Stimulated activated CD4-positive, alpha-beta T cell treated with anti-CD3 and anti-CD28 coated beads, Interleukin-12 subunit alpha, Interleukin-12 subunit beta, amount 100 ng/mL, for 4 hours (primary cell): ENCODE measurements at regions not wholly inside any gene's neighbourhood (a gene's known extent, or its start where the extent isn't known, plus 50 kb on each side); places are given as distances from the start of the nearest gene placed in this dataset.
A peak's percentile ranks its signal among the peaks of the same experiment; 100 is the strongest.
"Not testable (repeated sequence)": the region's sequence is repeated elsewhere in the genome, so short reads cannot be mapped to it uniquely, and the experiment has no call there.

Source experiments
- DNase-seq: peaks from one replicate; pipeline ENCODE4 v3.0.0-alpha.2; 2020

DNA sequence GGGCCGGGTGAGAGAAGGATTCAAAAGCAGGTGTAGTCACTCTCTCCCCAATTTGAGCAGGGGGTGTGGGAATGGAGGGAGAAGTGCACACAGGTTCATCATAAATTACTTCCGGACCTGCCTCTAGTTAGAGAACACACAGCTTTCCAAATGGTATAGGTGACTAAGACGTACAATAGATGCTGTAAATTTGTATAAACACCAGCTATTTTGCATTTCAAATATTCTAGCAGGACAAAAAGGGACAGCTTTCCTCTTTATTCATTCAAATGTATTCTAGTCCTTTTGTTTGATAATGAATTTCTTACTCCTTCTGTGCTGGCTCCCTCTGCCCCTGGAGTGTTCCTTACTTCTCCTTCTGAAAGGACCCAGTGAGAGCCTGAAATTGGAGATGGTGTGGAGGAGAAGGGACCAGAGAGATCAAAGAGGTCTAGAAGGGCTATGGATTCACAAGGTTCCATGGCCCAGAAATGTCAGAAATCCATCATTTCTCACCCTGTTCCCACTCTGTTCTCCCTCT, 53.2 kb upstream of the SH3BP4 start:
- DNase-seq = no peak

DNA sequence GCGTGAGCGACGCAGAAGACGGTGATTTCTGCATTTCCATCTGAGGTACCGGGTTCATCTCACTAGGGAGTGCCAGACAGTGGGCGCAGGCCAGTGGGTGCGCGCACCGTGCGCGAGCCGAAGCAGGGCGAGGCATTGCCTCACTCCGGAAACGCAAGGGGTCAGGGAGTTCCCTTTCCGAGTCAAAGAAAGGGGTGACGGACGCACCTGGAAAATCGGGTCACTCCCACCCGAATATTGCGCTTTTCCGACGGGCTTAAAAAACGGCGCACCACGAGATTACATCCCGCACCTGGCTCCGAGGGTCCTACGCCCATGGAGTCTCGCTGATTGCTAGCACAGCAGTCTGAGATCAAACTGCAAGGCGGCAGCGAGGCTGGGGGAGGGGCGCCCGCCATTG, 63.4 kb upstream of the SH3BP4 start:
- DNase-seq = not testable (repeated sequence)

DNA sequence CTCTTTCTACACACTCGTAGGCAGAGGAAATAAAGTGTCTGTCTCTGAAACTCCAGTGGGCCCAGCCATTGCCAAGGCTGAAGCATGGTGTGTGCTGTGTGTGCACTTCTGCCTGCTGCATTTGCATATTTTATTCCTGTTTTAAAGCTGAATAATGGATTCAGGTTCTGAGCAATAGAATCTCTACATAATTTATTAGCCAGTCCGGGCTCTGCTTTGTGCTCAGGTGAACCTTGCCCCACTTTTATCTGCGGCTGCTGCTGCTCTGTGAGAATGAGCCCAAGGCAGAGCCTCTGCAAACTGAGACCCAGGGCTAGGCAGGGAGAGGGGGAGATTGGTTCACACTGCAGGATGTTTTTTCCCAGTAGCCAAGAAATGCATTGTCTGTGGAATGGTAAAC, 64.6 kb upstream of the SH3BP4 start:
- DNase-seq = no peak

DNA sequence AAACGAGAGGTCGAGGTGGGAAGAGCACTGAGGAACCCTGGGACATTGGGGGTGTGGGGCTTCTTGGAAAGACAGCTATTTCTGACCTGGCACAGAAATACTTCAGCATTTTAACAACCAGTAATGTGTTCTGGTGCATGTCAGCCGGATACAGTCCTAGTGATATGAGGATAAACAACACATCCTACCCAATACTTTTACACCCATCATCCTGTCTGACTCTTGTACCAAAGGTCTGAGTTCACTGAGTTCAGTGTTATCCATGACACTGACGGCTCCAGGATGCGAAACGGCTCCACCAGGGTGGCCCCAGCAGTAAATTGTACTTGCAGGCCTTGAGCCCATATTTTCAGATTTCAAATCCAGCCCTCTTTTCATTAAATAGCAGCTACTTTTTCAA, 65.9 kb upstream of the SH3BP4 start:
- DNase-seq = no peak

DNA sequence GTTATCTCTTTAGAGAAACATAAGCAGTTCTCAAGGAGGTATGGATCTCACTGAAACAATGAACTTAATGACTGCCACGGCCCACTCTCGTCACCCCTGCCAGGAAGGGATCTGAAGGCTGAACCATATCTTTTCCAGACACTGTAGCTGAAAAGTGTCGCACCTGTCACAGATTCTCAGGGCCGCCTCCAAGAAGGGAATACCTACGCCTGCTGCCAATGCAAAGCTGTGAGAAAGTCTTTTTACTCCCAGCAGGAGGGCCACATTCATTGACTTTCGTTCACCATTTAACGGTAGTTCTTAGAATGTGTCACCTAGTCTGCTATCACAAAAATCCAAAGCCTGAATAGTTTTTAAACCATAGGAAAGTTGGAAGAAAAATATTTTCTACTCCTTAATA, 66.7 kb upstream of the SH3BP4 start:
- no peak for DNase-seq

DNA sequence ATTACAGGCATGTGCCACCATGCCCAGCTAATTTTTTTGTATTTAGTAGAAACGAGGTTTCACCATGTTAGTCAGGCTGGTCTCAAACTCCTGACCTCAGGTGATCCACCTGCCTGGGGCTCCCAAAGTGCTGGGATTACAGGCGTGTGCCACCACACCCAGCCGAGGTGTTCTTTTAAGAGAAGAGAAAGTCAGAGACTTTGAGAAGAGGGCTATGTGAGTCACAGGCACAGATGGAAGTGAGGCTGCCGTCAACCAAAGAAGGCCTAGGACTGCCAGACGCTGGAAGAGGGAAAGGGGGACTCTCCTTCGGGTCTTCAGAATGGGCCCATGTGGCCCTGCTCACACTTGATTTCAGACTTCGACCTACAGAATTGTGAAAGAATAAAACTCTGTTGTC, 67.2 kb upstream of the SH3BP4 start:
- no peak for DNase-seq

DNA sequence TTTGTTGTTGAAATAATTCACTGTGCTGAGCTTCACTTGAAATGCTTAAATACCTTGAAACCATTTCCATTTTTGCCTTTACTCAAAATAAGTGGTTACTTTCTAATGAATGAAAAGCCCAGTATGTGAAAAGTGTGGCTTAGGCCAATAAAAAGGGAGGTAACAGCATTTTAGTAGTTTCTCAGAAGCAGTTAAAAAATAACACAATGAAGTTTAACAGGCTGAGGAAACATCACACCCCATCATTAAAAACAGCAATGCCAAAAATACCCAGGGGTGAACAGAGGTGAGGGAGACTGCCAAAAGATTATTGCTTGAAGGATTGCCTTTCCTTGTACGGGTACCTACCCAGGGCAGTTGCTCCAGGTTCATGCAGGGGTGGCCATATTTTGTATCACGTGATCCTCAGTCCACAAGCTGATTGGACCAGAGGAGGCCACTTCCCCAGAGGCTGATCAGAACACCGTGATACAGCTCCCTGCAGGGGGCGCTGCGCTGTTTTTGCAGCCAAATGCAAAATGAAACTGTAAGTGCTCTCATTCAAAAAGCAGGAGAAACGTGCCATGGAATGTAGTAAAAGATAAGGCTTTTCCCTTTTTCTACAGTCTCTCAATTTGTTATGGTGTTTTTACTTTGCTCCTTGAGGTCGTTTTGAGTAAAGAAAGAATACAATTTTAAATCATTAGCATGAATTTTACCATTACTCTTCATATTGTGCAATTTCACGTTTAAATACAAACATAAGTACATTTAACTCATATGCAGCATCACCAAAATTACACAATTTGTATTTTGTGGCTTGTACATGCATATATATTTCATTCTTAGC, 70.2 kb upstream of the SH3BP4 start:
- DNase-seq = peak; percentile 27

DNA sequence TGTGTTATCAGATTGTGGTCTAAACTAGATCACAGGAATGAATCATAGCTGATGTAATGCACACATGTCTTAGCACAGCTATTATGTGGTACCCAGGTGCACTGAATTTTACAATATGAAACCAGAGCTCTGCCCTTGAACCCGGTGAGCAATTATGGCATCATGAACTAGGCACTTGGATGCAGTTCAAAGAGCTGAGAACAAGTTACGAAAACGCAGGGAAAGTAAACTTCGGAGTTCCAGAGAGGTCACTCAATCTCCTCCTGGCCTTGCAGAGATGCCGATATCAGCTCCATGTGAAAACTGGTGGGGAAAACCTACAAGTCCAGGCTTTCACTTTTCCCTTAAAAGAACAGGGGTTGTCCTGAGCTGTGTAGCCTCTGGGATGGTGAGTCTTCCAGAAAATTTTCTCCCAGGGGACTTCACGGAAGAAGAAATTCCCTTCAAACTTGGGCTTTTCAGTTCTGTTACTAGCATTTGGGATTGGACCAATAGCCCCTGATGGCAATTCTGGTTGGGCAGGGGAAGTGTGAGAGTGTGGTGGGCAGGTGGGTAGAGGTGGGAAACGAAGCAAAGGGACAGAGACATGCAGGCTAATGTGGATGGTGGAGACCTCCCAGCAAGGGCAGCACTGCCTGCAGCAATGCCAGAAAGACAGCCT, 71.1 kb upstream of the SH3BP4 start:
- DNase-seq = no peak

DNA sequence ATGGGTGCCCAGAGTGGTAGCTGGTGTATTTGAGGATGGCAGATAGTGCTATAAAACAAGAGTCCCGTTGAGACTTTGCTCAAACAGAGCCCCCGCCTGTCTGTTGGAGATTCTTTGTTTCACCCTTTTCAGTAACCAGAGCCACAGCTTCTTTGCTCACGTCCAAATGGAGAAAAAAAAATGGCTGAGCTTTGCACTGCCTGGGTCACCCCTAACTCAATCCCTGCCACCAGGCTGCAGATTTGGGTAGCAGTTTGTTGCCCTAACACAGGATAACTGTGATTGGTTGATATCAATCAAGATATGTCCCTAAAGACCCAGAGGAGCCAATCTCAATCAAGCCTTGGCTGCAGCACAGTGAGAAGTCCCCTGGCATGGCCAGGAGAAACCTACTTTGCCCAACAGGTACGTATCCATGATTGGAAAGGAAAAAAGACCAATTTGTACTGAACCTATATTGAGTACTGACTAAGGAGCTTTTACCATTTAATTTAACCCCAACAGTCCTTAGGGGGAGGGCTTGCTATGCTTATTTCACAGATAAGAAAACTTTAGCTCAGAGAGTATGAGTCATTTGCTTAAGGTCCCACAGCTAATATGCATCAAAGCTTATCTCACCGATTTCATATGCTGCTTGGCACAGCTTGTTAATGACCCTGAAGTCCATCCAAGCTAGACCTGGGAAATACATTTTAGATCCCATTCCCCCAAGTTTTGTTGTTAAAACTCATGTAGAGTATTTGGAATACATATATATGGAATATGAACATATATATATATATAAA, 72.0 kb upstream of the SH3BP4 start:
- DNase-seq = no peak

DNA sequence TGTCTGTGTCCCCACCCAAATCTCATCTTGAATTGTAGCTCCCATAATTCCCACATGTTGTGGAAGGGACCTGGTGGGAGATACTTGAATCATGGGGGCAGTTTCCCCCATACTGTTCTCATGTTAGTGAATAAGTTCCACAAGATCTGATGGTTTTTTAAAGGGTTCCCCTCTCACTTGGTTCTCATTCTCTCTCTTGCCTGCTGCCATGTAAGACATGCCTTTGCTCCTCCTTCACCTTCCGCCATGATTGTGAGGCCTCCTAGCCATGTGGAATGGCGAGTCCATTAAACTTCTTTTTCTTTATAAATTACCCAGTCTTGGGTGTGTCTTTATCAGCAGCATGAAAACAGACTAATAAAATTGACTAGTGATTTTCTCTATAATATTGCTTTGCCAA, 75.2 kb upstream of the SH3BP4 start:
- DNase-seq = not testable (repeated sequence)

DNA sequence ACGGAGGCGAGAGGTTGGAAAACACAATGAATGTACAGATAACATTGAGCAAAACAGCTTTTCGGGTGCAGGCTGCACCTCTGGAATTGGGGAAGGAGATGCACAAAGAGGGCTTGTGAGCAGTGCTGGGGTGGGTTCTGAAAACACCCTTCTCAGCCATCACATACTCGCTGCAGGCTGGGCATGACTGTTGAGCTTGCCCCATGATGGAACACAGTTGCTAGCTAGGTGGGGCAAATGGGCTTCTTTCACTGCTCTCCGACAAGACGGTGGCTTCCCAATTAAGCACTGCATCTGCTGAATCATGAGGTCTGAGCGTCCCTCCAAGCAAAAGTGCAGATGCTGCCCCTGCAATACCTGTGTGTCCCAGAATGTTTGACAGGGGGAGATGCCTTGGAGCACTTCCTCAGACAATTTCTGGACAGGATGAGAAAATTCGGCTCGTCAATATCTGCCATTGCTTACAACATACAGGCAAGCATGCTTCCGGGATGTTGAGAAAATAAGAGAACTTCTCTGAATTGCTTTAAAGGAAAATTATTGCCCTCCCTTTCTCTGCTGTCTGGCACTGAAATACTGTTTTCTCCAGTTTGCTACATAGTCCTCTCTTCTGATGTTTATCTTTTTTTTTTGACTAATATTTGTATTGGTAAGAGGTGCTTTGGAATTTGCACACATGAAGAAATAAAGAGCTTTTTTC, 77.3 kb upstream of the SH3BP4 start:
- no peak for DNase-seq

DNA sequence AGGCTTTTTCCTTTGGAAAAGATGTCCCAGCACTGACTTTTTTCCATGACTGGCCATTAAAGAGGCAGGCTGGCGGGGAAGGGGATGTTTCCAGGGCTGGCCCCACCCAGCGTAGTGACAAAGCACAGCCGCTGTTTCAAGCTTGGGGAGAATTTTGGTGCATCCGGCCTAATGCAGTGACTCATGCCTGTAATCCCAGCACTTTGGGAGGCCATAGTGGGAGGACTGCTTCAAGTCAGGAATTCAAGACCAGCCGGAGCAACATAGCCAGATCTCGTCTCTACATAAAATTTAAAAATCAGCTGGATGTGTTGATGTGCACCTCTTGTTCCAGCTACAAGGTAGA, 78.0 kb upstream of the SH3BP4 start:
- DNase-seq = no peak

DNA sequence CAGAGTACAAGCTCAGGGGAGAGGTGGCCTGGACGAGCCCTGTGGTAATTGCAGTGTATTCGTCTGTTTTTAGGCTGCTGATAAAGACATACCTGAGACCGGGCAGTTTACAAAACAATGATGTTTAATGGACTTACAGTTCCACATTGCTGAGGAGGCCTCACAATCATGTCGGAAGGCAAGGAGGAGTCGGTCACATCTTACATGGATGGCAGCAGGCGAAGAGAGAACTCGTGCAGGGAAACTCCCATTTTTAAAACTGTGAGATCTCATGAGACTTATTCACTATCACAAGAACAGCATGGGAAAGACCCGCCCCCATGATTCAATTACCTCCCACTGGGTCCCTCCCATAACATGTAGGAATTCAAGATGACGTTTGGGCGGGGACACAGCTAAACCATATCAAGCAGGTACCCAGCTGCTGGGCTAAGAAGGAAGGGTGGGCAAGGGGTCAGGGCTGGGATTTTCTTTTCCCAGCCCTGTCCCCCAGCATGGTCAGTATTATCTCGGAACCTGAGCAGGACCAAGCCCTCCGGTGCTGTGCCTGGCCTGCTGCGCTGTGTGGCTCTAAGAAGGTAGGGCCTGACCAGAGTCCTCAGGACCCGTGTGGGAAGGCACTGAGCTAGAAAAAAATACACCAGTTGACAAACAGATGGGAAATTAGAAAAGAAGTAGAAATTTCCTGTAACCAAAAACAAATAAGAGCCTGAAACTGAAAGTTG, 78.6 kb upstream of the SH3BP4 start:
- no peak for DNase-seq

DNA sequence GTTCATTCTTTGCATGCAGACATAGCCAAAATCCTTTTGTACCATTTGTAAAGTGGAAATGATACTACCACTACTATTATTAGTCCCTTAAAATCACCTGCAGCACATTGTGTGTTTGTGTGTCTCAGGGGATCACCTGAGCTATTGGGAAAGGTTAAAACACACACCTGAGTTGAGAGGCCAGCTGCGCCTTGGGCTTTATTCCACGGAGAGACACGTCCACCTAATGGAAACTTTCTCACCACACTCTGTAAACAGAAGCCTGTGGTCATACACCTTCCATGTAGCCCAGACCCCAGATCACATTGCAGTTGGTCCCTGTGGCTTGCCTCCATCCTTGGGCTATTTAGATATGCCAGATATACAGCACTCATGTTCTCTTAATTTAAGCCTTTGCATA, 81.8 kb upstream of the SH3BP4 start:
- no peak for DNase-seq

DNA sequence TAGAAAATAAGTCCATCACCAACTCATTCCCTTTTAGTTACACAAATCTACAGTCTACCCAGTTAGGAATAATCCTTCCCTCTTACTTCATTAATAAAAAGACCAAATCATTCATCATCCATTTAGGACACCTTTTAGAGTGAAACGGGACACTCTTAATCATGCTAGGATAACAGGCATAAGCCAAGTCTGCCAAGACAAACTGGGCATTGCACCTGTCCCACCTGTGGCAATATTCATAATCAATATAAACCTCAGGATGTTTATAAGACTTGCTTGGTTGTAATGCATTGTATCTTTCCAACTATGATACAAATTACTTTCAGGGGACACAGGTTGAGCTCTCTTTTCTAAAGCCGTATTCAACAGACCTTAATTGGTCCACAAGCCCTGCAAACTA, 82.7 kb upstream of the SH3BP4 start:
- no peak for DNase-seq

DNA sequence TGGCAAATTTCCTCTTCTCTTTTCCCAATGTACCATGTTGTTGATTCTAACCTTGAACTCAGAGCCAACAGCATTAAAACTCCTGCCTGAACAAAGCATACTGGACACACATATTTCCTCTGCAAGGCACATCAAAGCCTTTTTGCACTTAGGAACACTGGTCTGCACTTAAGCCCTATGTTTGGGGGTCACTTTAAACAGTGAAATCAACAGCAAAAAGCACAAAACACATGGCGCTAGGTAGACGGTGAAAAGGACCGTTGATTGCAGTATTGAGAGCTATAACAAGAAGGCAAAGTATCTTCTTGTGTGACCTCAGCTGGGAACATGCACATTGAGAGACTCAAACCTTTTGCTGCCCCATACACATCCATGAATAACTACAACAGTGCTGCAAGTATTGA, 83.9 kb upstream of the SH3BP4 start:
- no peak for DNase-seq

DNA sequence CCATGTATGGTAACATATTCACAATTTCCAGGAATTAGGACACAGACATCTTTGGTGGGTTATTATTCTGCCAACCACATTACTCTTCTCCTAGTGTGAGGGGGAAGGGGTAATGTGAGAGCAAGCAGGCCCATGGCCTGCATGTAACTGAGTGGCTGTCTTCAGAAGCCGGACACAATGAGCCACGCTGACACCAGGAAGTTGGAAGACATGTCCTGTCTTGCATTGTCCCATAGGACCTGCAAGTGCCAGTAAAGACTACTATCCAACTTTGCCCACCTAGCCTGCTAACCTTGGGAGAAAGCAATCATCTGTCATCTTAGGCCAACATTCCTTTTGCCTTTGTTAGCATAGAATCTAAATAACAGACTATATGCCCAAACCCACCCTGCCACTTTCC, 86.2 kb upstream of the SH3BP4 start:
- no peak for DNase-seq

DNA sequence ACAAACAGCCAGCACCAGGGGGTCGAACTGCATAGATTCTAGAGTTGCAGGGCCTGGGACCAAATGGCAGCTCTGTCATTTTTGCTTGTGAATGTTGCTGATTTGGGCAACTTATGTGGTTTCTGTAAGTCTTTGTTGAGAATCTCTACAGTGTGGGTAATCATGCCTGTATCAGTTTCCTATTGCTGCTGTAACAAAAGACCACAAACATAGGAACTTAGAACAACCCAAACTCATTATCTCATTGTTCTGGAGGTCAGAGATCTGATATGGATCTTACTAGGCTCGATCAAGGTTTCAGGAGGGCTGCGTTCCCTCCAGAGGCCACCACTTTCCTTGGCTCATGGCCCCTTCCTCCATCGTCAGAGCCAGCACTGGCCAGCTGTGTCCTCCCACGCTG, 86.8 kb upstream of the SH3BP4 start:
- no peak for DNase-seq

DNA sequence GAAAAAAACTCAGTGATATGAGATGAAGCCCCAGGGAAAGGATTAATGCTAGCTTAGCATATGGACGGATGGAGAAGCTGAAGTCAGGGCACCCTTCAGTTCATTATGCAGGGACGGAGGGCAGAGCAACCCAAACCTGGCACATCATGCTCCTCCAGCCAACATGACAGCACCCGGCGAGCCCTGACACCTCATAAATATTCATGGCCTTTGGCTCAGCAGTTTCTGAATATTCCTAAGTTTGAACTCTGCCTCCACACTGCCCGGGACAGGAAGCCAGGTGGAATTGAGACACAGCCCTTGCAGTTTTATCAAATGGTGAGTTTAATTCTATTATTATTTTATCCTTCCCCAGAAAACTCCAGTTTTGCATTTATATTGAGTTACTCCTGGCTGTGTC, 87.3 kb upstream of the SH3BP4 start:
- no peak for DNase-seq

DNA sequence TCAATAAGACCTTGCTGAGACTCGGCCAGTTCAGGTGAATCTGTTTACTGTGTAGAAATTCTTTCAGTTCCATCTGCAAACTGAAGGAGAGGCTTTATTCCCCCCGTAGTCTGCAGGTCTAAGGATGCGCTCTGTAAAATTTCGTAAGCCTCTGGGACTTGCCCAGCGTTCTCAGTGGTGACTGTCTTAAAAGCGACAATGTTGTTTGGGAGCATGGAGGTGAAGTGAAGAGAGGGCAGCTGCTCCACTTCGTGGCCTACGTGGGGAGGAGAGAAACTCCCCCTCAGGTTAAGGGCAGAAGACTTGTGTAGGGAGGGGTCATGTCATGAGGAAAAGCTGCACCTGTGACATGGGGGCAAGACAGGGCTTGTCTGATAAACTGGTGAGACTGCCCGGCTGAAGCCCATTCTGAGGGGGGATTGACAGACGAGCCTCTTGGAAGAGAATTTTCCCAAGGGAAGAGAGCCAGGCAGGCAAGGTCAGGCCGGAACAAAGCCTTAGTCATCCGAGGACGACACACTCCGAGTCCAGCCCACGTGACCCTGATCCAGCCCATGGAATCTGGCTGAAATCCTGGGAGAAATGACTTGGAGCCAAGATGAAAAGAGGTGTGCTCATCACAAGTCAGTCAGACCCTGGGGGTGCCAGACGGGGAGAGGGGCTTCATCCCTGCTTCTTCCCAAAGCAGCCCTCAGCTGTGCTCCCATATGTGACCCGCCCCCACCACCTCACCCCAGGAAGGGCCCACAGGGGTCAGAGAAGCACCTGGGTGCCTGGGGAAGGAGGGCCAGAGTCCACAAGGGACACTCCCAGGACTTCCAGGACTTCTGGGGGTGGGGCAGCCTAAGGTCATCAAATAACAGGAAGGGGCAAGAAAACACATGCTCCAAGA, 88.5 kb upstream of the SH3BP4 start:
- no peak for DNase-seq
